IPS-20b (cell line): ENCODE measurements at regions not wholly inside any gene's neighbourhood (a gene's known extent, or its start where the extent isn't known, plus 50 kb on each side); places are given as distances from the start of the nearest gene placed in this dataset.

Experiments used
- H3K27ac ChIP-seq: one replicate; pipeline ENCODE4 v1.5.1; 2013; ENCODE audit warnings: low read length
- H3K27me3 ChIP-seq: 2 replicates; pipeline ENCODE4 v1.6.1; 2013; ENCODE audit warnings: mild to moderate bottlenecking, low read length, inconsistent platforms; ENCODE audit not compliant: insufficient read depth
- H3K36me3 ChIP-seq: 2 replicates; pipeline ENCODE4 v1.6.1; 2013; ENCODE audit warnings: low read depth, mild to moderate bottlenecking, inconsistent platforms, low read length, moderate library complexity; ENCODE audit not compliant: insufficient read depth
- H3K4me1 ChIP-seq: 2 replicates; pipeline ENCODE4 v1.6.1; 2013; ENCODE audit warnings: mild to moderate bottlenecking, control low read depth, inconsistent platforms, low read length, moderate library complexity; ENCODE audit not compliant: insufficient read depth
- H3K4me3 ChIP-seq: 2 replicates; pipeline ENCODE4 v1.5.1; 2013; ENCODE audit warnings: mild to moderate bottlenecking, low read length, inconsistent platforms
- H3K9ac ChIP-seq: 2 replicates; pipeline ENCODE4 v1.6.1; 2013; ENCODE audit warnings: low read depth, mild to moderate bottlenecking, inconsistent platforms, low read length, moderate library complexity
- H3K9me3 ChIP-seq: 2 replicates; pipeline ENCODE4 v1.6.1; 2013; ENCODE audit warnings: mild to moderate bottlenecking, low read depth, low read length, inconsistent platforms; ENCODE audit not compliant: insufficient read depth

DNA sequence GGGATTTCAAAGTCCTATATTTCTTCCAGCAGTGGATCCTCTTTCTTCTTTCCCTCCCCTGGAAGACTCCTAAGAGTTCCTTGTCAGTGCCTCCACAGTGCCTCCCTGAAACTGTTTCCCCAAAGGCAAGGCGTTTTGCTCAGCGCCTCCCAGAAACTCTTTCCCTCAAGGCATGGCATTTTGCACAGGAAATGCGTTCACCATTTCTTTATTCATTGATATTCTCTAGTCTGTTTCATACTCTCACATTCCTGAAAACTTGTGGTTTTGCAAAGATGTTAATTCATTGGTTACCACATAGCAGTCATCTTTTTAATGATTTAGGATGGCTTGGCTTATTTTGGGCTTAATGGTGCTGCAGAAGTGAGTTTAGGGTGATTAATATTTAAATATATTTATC, 177.3 kb upstream of the SLC10A2 start:
- H3K4me1 ChIP-seq, result no peaks in the 10 kb centered on the region
- H3K27me3 ChIP-seq, result no peaks in the 10 kb centered on the region
- H3K36me3 ChIP-seq, result no peaks in the 10 kb centered on the region
- no peak overlapping the region for H3K9ac ChIP-seq
- no peak overlapping the region for H3K27ac ChIP-seq
- H3K9me3 ChIP-seq, result no peaks in the 10 kb centered on the region
- H3K4me3 ChIP-seq, result no peak overlapping the region

- no peaks in the 10 kb centered on the region for H3K4me1 ChIP-seq
- no peaks in the 10 kb centered on the region for H3K27me3 ChIP-seq
- no peak overlapping the region for H3K9ac ChIP-seq
- H3K27ac ChIP-seq, result no peak overlapping the region
- no peak overlapping the region for H3K4me3 ChIP-seq
- H3K36me3 ChIP-seq, result no peaks in the 10 kb centered on the region
- peaks cover 8% of the 10 kb centered on the region for H3K9me3 ChIP-seq
These were observed 172.2 kb upstream of the SLC10A2 start for GRCh38 chr13:103238441-103238840.

- H3K9me3 ChIP-seq, result peaks cover 17% of the 10 kb centered on the region
- H3K27ac ChIP-seq, result no peak overlapping the region
These were observed 170.0 kb upstream of the SLC10A2 start for GRCh38 chr13:103236213-103236612.

GRCh38 chr13:103229674-103230073, 163.5 kb upstream of the SLC10A2 start:
- Histone ChIP-seq H3K27me3 (no peaks in the 10 kb centered on the region), H3K4me3 (no peak overlapping the region)

More at GRCh38 chr13:103236213-103236612, 170.0 kb upstream of the SLC10A2 start:
- H3K36me3 ChIP-seq, result no peaks in the 10 kb centered on the region
- H3K4me1 ChIP-seq, result no peaks in the 10 kb centered on the region
- H3K4me3 ChIP-seq, result no peak overlapping the region
- no peaks in the 10 kb centered on the region for H3K27me3 ChIP-seq
- H3K9ac ChIP-seq, result no peak overlapping the region

GRCh38 chr13:103224804-103225203, 158.6 kb upstream of the SLC10A2 start:
- H3K9ac ChIP-seq, result no peak overlapping the region
- H3K9me3 ChIP-seq, result no peaks in the 10 kb centered on the region
- H3K27me3 ChIP-seq, result no peaks in the 10 kb centered on the region
- no peaks in the 10 kb centered on the region for H3K36me3 ChIP-seq
- H3K4me1 ChIP-seq, result no peaks in the 10 kb centered on the region
- H3K4me3 ChIP-seq, result no peak overlapping the region
- H3K27ac ChIP-seq, result no peak overlapping the region

More at GRCh38 chr13:103229674-103230073, 163.5 kb upstream of the SLC10A2 start:
- Histone ChIP-seq H3K36me3 (no peaks in the 10 kb centered on the region), H3K9me3 (peaks cover 21% of the 10 kb centered on the region), H3K27ac (no peak overlapping the region), H3K4me1 (no peaks in the 10 kb centered on the region), H3K9ac (no peak overlapping the region)

DNA sequence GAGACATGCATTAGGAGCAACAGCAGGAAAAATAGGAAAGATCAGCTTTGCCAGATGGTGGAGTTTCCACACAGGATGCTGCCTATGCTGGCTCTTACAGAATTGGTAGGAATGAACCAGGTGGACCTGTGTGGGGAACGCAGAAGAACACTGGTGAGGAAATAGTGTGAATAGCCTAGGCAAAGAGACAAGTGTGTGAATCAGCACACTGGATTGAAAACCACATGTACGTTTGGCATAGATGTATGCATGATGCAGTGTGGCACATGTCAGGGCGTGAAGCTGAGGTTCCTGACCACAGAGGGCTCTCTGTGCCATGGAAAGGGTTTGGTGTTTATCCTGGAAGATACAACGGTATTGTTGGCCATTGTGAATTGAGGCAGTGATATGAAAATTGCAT, 156.5 kb upstream of the SLC10A2 start:
- Histone ChIP-seq H3K9ac (no peak overlapping the region), H3K36me3 (no peaks in the 10 kb centered on the region), H3K4me1 (no peaks in the 10 kb centered on the region), H3K27me3 (no peaks in the 10 kb centered on the region), H3K4me3 (no peak overlapping the region), H3K9me3 (no peaks in the 10 kb centered on the region), H3K27ac (no peak overlapping the region)

DNA sequence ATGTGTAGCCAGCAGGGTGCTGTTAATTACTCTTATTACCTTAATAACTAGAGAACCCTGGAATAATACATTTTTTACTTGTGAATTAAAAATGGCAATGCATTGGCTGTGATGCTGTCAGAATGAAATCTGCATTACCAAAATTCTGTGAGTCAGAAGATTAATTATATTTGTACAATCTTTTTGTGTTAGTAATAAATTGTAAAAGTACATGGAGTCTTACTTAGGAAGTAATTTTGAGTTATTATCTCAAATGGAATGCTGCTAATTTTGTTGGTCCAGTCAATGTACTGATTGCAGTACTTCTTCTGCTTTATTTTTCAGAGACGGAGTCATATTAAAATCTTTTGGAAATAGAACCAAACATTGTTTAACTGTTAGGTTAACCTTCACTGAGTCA, 152.0 kb upstream of the SLC10A2 start:
- no peak overlapping the region for H3K27ac ChIP-seq

DNA sequence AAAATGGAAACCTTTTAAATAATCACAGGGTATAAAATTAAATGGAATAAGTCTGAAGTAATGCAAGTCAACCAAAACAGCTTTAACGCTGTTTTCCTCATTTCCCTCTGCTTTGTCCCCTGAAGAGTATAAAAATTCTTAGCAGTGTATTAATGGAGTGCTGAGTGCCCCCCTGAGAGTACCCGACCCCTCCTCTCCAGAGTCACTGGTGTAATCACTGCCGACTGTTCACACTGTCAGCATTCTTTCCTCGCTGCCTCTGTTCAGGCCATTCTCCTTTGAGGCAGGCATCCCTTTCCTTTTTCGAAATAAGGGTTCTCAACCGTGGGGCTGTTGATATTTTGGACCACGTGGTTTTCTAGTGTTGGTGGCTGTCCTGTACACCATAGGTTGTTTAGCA, 146.9 kb upstream of the SLC10A2 start:
- Histone ChIP-seq H3K4me1 (no peaks in the 10 kb centered on the region), H3K27me3 (no peaks in the 10 kb centered on the region), H3K27ac (no peak overlapping the region), H3K9me3 (no peaks in the 10 kb centered on the region), H3K4me3 (no peak overlapping the region), H3K9ac (no peak overlapping the region), H3K36me3 (no peaks in the 10 kb centered on the region)

More for the DNA sequence above, 152.0 kb upstream of the SLC10A2 start:
- Histone ChIP-seq H3K9me3 (no peaks in the 10 kb centered on the region), H3K36me3 (no peaks in the 10 kb centered on the region), H3K27me3 (no peaks in the 10 kb centered on the region), H3K4me1 (no peaks in the 10 kb centered on the region), H3K4me3 (no peak overlapping the region), H3K9ac (no peak overlapping the region)

GRCh38 chr13:103210348-103210747, 144.1 kb upstream of the SLC10A2 start:
- H3K36me3 ChIP-seq, result no peaks in the 10 kb centered on the region
- H3K4me1 ChIP-seq, result no peaks in the 10 kb centered on the region
- no peak overlapping the region for H3K27ac ChIP-seq
- H3K9ac ChIP-seq, result no peak overlapping the region
- no peak overlapping the region for H3K4me3 ChIP-seq
- H3K27me3 ChIP-seq, result no peaks in the 10 kb centered on the region
- no peaks in the 10 kb centered on the region for H3K9me3 ChIP-seq

DNA sequence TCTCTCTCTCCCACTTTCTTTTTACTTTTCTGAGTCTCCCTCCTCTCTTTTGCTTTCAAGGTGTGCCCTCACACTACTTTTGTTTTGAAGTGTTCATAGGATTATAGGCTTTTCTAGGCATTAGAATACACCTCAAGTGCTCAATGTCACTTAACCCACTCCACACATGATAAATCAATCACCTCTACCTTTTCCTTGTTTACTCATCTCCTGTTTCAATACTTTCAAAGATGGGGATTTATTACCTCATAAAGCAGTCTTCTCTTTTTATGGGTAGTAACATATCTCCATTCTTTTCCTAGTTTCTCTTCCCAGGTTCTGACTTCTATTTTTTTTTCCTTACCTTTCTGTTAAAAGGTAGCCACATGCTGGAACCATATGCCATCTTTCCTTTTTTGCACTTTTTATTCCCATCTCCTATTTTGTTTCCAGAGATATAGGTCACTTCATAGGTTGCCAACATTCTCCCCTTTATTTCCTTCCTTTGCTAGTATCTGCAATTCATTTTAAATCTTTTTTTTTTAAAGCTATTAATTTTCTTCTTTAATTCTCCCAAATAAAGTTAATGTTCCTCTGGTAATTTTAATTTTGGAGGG, 137.6 kb upstream of the SLC10A2 start:
- no peaks in the 10 kb centered on the region for H3K9me3 ChIP-seq
- H3K4me3 ChIP-seq, result no peak overlapping the region
- no peak overlapping the region for H3K9ac ChIP-seq
- H3K36me3 ChIP-seq, result no peaks in the 10 kb centered on the region
- no peak overlapping the region for H3K27ac ChIP-seq
- H3K4me1 ChIP-seq, result no peaks in the 10 kb centered on the region
- H3K27me3 ChIP-seq, result no peaks in the 10 kb centered on the region

DNA sequence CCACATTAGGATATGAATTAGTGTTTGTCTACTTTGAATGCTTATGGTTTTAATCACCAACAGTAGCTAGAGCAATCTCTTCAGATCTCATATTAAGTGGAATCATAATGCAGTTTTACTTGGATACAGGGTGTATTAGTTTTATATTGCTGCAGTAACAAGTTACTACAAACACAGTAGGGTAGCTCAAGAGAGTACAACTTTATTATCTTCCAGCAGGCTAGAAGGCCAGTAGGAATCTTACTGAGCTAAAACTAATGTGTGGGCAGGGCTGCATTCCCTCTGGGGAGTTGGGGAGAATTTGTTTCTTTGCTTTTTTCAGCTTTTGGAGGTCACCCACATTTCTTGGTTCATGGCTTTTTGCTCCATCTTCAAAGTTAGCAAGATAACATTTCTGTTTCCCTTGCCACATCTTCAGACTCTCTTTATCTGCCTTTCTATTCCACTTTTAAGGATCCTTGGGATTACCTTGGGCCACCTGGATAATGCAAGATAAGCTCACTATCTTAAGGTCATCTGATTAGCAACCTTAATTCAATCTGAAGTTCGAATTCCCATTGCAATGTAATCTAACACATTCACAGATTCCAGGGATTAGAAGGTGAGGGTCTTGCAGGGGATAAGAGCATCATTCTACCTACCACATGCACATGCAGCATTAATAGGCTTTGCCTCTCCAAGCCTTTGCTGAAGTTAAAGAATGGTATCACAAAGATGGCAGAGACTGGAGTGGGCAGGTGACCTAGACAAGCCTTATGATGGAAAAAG, 134.1 kb upstream of the SLC10A2 start:
- H3K4me1 ChIP-seq, result no peaks in the 10 kb centered on the region
- no peak overlapping the region for H3K4me3 ChIP-seq
- no peak overlapping the region for H3K9ac ChIP-seq
- no peaks in the 10 kb centered on the region for H3K27me3 ChIP-seq
- no peak overlapping the region for H3K27ac ChIP-seq
- H3K9me3 ChIP-seq, result no peaks in the 10 kb centered on the region
- H3K36me3 ChIP-seq, result no peaks in the 10 kb centered on the region

DNA sequence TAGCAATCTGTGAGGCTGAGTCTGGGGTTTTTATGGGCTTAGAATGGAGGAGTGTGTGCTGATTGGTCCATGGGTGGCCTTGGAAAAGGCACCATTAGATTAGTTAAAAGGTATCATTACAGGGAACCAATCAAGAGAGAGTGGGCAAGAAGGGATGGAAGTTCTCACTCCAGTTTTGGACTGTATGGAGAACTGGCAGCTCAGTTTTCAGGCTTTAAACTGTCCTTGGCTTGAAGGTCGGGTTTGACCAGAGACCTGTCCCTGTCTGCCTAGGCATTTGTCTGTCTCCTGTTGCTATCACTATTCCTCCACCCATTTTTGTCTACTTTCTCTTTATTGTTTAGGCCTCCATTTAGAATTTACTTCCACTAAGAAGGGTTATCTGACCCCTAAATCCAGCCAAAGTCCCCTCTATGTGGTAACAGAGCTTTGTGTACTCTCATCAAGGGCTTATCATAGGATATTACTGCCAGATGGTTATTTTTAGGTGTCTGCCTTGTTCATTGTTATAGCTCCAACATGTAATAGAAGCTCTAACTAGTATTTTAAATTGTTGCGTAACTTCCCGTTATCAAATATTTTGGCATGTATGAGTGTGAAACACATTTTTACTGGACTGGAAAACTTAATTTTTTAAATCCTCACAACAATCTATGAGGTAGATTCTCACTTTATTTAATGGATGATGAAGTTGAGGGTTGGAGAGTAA, 133.3 kb upstream of the SLC10A2 start:
- no peaks in the 10 kb centered on the region for H3K4me1 ChIP-seq

More for the DNA sequence above, 133.3 kb upstream of the SLC10A2 start:
- H3K27me3 ChIP-seq, result no peaks in the 10 kb centered on the region
- H3K27ac ChIP-seq, result no peak overlapping the region
- H3K9me3 ChIP-seq, result no peaks in the 10 kb centered on the region
- H3K9ac ChIP-seq, result no peak overlapping the region
- no peaks in the 10 kb centered on the region for H3K36me3 ChIP-seq
- H3K4me3 ChIP-seq, result no peak overlapping the region
